Stimulated activated CD4-positive, alpha-beta T cell treated with anti-CD3 and anti-CD28 coated beads, Interleukin-2, amount 100 ng/mL, for 48 hours (primary cell): ENCODE measurements at regions not wholly inside any gene's neighbourhood (a gene's known extent, or its start where the extent isn't known, plus 50 kb on each side); places are given as distances from the start of the nearest gene placed in this dataset.
"Not testable (repeated sequence)": the region's sequence is repeated elsewhere in the genome, so short reads cannot be mapped to it uniquely, and the experiment has no call there.

Experiments used
- DNase-seq, 2 donors: peaks; one replicate each; pipeline ENCODE4 v3.0.0-alpha.2; 2020

DNA sequence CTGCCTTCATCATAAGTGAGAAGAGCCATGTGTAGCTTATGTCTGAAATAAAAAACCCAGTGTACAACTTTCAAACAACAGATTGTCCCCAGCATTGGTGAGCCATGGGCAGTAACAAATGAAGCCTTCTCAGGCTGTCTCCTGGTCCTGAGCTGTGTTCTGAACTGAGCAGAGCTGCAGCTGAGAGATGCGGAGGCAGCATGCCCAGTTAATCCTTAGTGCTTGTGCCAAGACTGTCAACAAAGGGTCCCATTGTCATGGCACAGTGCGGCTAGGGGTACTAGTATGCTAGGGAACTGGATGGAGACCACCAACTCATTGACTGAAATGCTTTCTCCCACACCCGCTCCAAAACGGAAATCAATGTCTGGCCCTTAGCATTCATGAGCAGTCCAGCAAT is 154.3 kb downstream of the RMST start:
- no peak for DNase-seq

- DNase-seq = no peak
Observed at GRCh38 chr12:97628962-97629361, 166.4 kb downstream of the RMST start.

DNA sequence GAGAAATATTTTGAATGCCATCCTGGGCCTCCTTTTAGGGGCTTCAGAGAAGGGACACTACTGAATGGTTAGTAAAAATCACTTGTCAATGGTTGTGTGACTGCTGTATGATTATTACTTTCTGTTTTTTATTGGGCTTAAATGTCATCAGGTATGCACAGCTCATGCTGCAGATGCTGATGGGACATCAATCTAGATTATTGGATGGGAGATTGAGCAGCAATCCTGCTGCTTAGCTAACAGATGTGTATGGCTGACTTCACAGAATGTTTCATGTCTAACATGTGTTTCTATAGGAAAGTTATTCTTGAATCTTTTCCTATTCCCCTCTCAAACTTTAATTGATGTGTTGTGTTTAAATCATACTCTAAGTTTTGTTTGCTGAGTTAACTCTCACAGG is 166.8 kb downstream of the RMST start:
- no peak for DNase-seq

DNA sequence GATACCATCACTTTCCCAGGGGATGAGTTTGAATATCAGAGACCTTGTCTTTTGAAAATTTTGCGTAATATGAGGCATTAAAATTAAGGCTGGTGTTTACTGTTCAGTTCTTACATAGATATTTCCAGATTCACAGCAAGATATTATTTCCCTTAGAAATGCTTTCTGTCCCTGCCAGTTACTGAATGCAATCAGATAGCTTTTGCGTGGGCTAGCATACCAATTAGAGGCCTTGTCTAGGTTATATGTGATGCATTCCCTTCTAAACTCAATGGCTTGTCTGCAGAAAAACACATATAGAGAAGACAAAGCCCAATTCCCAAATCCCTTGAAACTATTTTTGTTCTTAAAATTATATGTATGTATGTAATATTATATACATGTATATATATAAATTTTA is 167.8 kb downstream of the RMST start:
- no peak for DNase-seq

- DNase-seq = no peak
Observed at GRCh38 chr12:97630875-97631274, 168.3 kb downstream of the RMST start.

DNA sequence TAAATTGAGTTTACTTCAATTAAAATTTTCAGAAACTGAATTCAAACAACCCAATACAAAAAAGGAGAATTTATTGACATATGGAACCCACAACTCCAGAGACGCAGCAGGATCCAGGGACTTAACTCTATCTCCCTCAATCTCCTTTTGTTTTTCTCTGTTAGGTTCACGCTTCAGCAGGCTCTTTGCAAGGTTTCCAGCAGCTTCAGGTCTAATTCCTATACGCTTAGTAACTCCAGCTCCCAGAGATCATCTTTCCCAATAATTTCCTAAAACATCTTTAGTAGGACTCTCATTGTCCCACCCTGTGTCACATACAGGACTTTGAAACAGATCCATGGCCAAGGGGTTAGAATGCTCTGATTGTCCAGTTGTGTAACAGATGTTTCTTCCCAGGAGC is 175.2 kb downstream of the RMST start:
- DNase-seq = no peak

GRCh38 chr12:97638739-97639138 is 176.1 kb downstream of the RMST start:
- no peak for DNase-seq

GRCh38 chr12:97639702-97640101 is 177.1 kb downstream of the RMST start:
- no peak for DNase-seq

DNA sequence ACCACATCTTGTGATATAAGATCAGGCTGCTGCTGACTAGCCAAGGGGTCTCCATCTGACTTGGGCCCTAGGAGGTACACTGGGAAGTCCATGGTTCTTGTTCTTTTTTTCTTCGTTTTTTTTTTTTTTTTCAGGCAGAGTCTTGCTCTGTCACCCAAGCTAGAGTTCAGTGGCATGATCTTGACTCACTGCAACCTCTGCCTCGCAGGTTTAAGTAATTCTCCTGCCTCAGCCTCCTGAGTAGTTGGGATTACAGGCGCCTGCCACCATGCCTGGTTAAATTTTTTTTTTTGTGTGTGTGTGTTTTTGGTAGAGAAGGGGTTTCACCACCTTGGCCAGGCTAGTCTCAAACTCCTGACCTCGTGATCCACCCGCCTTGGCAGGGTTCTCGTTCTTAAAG is 178.2 kb downstream of the RMST start:
- no peak for DNase-seq

- DNase-seq = no peak
Observed at GRCh38 chr12:97642911-97643310, 180.3 kb downstream of the RMST start.

- no peak for DNase-seq
Observed at GRCh38 chr12:97643924-97644323, 181.3 kb downstream of the RMST start.

DNA sequence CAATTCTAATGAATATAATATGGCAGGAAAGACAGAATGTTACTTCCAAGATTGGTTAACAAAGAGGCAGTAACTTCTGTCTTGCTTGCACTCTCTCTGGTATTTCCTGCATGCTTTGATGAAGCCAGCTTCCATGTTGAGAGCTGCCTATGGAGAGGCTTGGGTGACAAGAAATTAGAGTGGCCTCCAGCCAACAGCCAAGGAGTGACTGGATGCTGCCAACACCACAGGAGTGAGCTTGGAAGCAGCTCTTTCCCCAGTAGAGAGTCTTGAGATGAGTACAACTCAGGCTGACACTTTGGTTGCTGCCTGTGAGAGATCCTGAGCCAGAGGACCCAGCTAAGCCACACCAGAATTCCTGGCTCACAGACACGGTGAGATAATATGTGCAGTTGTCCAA is 183.1 kb downstream of the RMST start:
- no peak for DNase-seq

- DNase-seq = no peak
Observed at GRCh38 chr12:97647142-97647541, 184.5 kb downstream of the RMST start.

- no peak for DNase-seq
Observed at GRCh38 chr12:97650242-97650641, 187.6 kb downstream of the RMST start.

DNA sequence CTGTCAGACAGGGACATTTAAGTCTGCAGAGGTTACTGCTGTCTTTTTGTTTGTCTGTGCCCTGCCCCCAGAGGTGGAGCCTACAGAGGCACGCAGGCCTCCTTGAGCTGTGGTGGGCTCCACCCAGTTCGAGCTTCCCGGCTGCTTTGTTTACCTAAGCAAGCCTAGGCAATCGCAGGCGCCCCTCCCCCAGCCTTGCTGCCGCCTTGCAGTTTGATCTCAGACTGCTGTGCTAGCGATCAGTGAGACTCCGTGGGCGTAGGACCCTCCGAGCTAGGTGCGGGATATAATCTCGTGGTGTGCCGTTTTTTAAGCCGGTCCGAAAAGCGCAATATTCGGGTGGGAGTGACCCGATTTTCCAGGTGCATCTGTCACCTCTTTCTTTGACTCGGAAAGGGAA is 193.9 kb downstream of the RMST start:
- DNase-seq = not testable (repeated sequence)

DNA sequence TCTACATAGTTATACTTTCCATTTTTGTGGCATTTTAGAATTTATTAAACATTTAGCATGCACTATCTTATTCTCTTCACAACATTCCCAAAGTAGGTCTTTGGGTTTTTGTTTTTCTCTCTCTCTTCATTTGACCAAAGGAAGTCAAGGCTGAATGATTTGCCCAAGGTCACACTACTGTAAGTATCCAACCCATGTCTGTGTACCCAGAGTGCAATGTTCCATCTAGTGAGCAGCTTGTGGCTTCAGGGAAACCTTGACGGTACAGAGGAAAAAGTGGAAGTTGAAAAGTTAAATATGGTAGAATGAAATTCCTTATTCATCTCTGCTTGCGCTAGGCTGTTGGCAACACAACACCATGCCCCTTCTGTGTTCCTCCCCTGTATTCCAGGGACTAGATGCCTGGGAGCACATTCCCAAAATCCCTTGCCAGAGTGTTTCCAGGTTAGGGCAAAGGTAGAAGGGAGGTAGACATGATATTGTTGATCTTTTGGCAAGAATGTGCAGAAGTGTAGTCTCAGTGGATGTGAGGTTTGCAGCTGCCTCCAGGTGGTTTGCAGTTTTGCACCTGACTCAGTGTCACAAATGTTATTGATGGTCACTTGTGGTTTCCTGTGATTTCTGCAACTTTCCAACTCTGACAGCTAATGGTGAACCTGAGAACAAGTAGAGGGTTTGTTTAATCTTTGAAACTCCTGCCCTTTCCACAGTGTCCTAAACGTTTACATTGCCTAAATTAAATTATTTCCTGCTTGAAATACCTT is 196.7 kb downstream of the RMST start:
- DNase-seq = no peak

GRCh38 chr12:97666263-97666662 is 203.7 kb downstream of the RMST start:
- no peak for DNase-seq

- no peak for DNase-seq
Observed at GRCh38 chr12:97672870-97673269, 210.3 kb downstream of the RMST start.

DNA sequence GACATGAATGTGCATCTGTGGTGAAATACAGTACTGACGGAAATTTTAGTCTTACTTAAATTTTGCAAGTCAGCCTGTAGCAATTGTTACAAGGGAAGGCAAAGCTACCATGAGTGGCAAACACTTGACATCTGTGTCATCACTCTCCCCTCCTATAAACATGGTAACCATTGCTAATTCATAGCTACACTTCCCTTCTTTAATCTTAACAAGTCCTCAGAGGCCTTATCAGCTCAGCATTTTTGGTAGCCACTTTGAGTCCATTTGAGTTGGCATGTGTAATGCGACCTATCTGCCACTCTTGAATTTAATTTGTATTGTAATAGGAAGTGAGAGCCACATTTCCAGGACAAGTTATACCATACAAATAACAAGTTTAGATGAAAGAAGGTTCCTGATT is 218.1 kb downstream of the RMST start:
- no peak for DNase-seq

- no peak for DNase-seq
Observed at GRCh38 chr12:97681612-97682504, 219.3 kb downstream of the RMST start.

GRCh38 chr12:97685360-97685759 is 222.8 kb downstream of the RMST start:
- DNase-seq = no peak

DNA sequence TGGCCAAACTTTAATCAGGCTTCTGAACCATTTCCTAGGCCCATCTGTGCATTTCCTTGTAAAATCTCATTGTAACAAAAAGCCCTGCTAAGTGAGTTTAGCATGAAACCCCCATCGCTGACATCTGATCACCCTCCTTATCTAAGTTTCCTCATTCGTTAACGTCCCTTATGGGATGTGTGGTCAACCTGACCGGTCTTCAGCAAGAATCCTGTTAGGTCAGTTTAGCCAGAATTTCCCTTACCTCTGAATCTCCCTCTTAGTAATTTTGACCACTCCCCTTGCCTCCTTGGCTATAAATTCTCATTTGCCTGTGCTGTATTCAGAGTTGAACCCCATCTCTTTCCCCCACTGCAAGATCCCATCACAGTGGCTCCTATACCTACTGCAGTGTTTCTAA is 239.3 kb downstream of the RMST start:
- DNase-seq = no peak

DNA sequence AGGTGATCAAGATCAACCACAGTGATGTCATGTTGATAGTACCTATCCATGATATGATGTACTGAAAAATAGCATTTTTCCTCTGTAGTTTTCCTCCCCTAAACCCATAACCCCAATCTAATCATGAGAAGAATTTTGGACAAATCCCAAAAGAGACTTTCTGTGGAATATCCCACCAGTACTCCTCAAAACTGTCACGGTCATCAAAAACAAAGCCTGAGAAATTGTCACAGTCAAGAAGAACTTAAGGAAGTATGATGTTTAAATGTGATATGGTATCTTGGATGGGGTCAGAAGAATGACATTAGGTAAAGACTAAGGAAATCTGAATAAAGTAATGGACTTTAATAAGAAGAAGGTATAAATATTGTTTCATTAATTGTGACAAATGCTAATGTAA is 248.8 kb downstream of the RMST start:
- DNase-seq = no peak

GRCh38 chr12:97713270-97713669 is 250.7 kb downstream of the RMST start:
- DNase-seq = no peak
